T-helper 1 cell treated with Interleukin-12 subunit alpha and Interleukin-12 subunit beta and Interleukin-4 antibody, amounts not matched to agents 30 ng/mL and 1 ng/mL, for 36 hours (primary cell): ENCODE measurements at regions not wholly inside any gene's neighbourhood (a gene's known extent, or its start where the extent isn't known, plus 50 kb on each side); places are given as distances from the start of the nearest gene placed in this dataset.
"Not testable (repeated sequence)": the region's sequence is repeated elsewhere in the genome, so short reads cannot be mapped to it uniquely, and the experiment has no call there.

ENCODE experiments used
- intact Hi-C: fragments of 100-400 bp; cut with micrococcal nuclease; formaldehyde crosslinking; loops from one replicate; pipeline ENCODE4 v1.15.1; 2024

DNA sequence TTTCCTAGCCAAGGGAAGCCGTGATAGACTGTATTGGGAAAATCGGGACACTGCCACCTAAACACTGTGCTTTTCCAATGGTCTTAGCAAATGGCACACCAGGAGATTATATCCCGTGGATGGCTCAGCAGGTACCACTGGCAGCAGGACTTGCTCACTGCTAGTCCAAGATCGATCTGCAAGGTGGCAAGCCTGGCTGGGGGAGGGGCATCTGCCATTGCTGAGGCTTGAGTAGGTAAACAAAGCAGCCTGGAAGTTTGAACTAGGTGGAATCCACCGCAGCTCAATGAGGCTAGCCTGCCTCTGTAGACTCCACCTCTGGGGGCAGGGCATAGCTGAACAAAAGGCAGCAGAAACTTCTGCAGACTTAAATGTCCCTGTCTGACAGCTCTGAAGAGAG is 1262.7 kb upstream of the ZEB2 start:
- intact Hi-C loops = not testable (repeated sequence)

DNA sequence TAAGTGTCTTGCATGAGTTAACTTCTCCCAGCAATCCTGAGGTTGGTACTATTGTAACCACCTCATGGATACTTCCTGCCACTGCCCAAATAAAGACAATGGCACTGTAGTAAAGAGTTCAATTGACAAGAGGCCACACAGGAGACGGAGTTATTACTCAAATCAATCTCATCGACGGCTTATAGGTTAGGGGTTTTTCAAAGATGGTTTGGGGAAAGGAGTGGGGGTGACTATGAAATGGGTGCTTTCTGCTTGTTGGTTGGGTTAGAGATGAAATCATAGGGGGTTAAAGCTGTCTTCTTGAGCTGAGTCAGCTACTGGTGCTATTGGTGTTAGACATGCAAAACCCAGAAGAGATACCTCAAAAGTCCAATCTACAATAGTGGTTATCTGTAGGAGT is 1258.0 kb upstream of the ZEB2 start:
- intact Hi-C loops = no loop called here

DNA sequence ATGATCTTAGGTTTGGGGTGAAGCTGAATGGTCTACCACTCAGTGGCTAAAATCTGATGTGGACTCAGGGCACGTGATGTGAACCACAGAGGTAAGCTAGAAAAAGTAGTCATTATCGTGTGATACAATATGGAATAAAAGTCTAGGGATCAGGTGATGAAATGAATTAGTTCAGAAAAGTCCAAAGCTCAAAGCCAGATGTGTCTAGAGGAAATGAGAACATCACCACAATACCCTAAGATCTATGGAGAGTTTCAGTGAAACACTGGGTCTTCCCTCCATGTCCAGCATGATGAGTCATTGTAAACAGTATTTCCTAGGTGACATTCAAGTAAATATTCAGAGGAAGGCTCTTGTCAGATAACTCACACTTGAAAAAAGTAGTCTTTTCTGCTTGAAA is 1257.4 kb upstream of the ZEB2 start:
- intact Hi-C loops = no loop called here

DNA sequence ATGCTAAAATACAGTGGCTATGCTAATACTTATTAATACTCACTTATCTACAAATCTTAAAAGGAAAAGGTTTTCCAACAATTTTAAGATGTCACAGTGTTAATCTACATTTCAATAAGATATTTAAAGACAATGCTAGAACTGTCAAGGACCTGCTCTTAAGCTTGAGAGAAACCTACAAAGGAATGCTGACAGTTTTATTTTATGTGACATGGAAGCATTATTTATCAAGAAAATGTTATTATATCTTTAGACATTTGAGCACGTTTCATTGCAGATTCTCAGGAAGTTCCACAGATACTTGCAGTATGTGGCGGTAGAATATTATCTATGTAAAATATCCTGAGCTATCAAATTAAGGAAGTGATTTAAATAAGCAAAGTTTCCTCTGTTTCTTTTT is 1255.7 kb upstream of the ZEB2 start:
- intact Hi-C loops = no loop called here

DNA sequence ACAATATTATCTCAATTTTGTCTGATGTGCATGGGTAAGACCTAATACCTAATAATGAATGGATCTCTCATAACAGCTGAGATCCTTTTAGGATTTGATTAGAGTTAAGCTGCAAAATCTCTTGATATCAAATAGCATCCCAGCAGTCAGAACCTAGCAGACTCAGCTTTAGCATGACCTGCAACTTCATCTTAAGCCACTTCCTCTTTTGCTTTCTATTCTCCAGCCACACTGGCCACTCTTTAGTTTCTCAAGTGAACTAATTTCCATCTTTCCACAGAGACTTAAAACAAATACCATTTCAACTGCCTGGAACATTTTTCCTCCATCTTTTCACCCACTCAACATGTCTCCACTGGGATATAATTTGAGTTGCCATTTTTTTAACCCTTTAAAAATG is 1251.6 kb upstream of the ZEB2 start:
- intact Hi-C loops = no loop called here

DNA sequence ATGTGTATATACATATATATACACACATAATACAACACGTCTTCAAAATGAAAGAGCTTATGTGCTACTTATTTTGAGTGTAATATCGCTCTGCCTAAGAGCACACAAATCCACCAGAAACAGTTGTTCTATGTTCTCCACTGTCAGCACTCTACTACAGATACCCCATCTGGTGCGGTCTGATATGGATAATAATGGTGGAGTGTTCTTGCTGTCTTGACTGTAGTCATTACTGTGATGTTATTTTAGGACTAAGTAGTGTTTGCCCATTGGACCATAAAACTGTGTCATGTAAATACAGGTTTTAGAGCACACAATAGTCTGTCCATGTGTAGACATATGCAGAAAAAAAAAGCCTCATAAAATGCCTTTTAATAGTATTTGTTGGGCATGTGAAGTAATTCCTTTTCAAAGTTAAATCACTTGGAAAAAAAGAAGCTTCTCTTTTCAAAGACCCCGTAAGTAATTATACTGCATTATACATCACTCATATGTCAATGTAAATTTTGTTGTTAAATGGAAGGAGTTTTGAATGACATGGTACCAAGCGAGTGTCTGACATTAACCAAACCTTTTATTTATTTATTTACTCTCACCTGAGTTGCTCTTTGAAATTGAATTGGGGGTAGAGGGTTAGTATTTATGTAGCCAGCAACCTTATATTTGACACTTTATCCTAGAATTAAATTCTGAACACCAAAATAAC is 1249.2 kb upstream of the ZEB2 start:
- intact Hi-C loops = no loop called here

DNA sequence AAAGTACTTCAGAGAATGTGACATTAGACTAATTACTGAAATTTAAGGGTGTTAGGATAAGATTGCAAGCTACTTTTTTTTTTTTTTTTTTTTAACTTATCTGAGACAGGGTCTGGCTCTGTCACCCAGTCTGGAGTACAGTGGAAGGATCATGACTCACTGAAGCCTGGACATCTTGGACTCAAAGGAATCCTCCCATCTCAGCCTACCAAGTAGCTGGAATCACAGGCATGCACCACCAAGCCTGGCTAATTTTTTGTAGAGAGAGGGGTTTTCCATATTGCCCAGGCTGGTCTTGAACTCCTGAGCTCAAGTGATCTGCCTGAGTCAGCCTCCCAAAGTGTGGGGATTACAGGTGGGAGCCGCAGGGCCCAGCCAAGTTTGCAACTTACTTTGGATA is 1246.0 kb upstream of the ZEB2 start:
- intact Hi-C loops = no loop called here

DNA sequence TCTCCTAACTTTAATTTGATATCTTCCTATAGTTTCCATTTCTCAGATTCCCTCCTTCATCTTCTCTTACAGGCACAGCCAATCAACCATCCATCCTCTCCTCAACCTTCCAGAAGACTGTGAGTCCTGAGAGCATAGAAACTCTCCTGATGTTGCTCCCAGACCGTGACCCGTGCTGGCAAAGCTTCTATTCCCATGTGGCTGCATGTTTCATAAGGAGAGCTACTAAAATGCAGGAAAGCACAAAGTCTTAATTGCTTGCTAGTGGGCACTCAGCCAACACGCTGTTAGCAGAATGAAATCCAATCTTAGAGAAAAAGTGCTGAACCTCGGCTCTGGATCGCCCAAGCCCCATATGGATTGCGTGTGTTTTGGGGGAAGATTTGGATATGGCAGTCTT is 1244.7 kb upstream of the ZEB2 start:
- intact Hi-C loops = no loop called here

DNA sequence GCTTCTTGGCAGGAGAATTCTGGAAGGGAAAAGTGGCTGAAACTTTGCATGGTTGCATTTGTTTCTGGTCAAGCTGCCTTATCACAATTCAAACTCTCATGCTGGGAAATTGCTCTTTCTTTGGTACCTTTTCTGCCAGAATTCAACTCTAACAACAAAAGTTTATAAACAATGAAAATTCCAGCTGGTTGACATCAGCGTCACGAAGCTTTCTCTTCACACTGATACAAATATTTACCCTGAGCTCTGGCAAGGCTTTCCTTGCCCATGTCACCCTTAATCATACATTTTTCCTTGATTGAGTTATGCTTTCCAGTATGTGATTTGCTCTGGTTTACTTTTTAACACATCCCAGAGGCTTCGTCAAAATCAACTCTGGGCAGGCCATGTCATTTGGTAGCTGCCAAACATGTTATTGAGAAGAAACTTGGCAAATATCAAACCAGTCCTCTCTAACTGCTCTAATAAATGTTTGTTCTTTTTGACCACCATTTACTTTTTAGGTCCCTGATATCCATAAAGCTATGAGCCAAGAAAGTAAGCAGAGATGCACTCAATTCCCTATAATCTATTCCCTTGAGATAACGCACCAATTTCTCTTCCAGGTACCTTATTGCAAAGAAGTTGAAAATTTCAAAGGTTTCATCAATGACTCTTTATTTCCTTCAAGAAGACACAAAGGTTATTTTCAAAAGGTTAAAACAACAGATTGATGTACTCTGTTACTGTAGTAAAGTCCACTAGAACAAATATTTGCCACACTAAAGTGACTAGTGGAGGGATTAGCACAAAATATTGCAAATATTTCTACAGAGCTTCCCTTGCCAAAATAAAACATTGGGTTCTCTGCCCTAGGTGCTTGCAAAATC is 1241.1 kb upstream of the ZEB2 start:
- intact Hi-C loops = no loop called here

DNA sequence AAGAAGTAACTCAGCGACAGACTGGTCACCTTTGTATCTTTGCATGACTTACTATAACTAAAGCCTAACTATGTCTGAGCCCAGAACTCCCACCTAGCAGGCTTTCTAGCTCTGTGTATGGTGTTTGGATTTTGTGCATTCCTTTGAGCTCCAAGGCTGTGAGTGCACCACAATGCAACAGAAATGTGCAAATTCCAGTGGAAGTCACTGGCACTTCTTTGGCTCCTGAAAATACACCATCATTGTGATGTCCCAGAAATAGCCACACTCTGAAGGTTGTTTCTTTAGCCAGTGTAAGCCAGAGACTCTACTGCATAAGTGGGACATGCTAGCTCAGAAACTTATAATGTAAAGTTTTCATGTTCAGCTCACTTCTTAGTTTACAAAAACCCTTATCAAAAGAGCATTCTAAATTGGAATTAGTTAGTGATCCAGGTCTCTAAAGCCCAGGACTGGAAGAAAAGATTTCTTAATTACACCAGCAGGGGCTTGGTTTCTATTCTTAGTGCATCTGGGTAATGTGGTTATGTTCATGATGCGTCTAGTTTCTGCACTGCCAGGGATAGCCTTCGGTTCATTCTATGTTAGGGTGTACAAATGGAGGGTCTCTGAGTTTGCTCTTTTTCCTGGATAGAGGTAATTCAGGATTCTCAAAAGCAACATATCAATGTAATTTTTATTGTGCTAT is 1239.5 kb upstream of the ZEB2 start:
- intact Hi-C loops = no loop called here

DNA sequence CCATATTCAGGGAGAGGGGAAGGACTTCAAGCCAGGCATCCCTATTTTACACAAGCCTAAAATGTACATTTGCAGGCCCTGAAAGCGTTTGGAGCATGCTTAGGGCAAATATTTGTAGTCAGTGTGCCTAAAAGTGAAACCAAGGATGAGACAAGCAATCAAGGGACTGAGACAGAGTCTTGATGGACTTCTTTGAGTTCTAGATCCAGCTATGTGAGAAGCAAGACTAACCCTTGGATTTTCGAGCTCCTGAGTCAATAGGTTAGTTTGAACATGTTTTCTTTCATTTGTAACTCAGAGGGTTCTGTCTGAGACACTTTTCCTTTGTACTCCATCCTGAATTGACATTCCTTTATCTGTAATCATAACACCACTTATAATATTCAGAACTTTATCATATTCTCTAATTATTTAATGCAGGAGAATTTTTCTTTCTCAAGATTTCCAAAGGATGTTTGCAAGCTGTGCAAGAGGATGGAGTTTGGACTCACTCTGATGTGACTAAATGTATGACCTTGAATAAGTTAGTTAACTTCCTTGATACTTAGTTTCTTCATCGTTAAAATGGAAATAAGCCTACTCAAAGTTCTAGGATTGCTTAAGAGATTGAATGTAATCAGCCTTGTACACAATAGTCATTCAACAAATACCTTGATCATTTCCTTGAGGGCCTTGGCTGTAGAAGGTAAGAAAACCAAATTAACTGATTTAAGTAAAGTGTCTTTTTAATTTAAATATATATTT is 1237.8 kb upstream of the ZEB2 start:
- intact Hi-C loops = no loop called here

DNA sequence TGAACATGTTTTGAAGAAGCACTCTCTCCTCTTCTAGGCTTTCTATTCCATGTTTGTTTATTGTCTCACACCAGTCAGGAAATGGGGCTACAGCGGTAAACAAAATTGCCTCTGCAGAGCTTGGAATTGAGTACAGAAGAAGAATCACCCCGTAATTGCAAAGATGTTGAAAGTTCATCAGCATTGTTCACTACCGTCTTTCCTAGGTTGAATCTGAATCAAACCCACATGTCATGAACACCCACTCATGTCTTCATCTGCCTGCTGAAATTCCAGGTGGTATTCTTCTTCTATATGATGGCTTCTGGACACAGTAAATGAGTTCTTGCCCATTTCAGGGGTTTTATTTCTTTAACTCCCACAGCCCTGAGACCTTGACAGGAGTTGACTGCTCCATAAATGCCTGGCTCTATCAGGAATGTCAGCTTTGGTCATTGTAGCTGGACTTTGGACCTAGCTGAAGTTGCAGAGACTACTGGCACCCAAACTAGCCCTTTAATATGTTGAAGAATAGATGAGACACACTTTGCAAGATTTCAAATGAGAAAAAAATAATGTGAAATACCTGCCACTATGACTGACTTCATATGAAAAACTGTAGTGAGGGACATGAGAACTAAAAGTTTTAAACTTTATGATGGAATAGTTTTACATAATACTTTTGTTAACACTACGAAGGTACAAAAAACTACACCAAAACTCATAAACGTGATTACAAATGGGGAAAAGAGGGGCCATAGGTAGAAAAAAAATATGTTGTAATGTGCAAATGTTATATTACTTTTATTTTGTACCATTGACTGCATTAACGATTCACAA is 1235.3 kb upstream of the ZEB2 start:
- intact Hi-C loops = no loop called here

DNA sequence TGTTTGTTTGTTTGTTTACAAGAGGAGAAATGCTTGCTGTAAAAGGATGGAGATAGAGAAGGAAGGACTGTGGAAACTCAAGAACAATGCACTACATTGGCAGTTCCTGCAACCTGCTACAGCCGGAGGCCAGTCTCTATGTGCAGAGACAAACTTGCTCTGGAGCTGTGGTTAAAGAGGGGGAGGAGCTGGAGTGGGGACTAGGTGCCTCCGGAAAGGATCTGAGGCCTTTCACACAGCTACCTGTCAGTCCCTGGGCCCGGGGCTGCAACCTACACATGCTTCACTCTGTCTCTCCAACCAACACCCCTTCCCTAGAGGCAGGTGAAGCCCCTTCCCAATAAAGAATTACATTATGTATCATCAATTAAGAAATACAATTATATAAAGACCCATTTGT is 1234.0 kb upstream of the ZEB2 start:
- intact Hi-C loops = no loop called here

DNA sequence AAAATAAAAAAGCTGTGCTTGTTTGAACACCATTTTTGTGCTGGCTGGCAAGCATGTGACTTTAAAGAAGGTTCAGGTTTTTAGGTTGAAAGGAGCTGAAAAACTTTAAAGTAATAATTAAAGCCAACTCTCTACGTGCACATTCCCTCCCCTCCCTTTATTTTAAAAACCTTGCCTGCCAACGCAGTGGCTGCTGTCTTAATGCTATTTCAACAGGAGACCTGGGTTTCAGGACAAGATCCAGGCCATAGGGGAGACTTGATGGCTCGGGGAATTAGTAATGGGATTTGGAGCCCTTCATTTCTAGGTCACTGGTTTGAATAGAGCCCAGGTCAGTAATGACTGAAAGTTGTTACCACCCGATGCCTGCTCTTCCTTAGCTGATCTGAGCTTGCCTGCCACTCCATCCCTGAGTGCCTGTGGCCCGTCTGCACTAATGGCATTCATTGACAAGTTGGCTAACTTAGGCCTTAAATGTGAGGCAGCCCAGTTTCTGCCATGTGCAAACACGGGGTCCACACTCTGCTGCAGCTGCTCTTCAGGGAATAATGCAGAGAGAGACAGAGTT is 1233.2 kb upstream of the ZEB2 start:
- intact Hi-C loops = no loop called here

DNA sequence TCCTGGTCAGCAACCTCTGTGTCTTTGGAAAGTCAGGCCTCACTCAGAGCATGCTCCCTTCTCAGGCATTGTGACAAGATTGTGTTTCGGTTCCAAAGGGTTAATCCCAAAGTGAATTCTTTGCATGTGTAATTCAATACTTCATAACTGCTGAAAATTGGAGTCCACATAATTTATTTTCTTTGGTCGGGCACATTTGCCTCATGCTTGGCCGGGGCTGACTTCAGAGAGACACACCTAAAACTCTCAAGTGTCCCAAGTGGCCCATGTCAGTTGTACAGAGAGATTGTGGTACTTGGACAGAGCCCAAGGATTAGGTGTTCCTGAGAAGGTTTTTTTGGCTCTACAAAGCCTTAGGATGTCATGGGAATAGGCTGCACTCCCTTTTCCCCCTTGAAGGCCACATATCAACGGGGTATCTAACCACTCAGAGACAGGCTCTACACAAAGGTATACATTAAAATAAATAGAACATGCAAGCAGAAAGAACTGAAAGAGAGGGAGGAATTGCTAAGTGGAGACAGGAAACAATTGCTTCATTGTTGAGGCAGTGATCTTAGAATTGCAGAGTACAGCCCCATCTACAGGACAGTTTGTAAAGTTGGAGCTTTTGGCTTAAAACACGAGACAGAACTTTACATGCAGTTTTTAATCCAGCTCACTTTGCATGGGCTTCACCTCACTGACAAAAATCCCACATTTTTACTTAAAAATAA is 1232.3 kb upstream of the ZEB2 start:
- intact Hi-C loops = no loop called here

DNA sequence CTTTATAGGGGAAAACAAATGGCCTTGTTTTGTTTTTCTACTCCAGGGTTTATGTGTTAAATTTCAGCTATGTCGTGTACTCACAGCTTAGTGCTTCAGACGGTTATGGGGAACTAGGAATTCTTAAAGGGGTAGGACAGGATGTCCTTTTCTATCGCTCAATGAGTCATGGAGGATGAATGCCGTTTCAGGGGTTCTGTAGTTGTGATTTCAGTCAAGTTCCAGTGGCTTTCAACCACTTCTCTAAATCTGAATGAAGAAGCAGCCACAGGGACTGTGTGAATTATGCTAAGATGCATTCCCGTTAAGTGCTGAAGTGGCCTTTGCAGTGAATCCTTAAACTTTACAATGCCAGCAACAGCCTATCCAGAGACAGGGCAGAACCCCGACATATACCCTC is 1231.7 kb upstream of the ZEB2 start:
- intact Hi-C loops = no loop called here

DNA sequence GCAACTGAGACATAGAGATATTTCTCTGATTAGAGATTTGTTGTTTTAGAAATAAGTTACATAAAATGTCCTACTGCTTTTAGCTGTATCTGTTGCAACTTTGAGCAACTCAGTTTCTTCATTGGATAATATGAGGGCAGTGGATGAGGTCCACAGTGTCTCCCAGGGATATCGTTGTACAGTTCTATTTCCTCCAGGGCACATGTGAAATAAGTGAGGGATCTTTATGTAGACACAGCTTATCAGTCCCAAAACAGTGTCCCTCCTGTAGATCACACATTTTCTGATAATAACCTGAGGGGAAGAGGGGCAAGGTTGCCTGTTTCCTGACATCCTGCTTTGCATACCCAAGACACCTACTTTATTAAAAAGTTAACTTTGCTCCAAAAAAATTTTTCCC is 1231.2 kb upstream of the ZEB2 start:
- intact Hi-C loops = no loop called here

DNA sequence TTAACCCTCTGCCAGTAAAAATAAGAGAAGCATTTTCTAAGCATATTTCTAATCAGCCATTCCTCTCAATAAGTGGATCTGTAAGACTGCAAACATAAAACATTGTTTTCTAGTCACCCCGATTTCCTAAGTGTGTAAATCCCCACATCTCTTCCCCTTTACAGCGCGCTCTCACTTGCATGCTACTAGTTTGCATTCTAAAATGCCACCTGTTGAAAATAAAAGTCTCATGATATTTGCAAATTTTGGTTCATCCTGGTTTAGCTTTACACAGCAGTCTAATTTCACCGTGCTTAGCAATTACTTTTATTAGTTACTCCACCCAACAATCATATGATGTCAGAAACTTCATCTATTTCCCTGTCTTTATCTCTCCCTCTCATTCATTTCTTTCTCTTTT is 1230.7 kb upstream of the ZEB2 start:
- intact Hi-C loops = no loop called here

DNA sequence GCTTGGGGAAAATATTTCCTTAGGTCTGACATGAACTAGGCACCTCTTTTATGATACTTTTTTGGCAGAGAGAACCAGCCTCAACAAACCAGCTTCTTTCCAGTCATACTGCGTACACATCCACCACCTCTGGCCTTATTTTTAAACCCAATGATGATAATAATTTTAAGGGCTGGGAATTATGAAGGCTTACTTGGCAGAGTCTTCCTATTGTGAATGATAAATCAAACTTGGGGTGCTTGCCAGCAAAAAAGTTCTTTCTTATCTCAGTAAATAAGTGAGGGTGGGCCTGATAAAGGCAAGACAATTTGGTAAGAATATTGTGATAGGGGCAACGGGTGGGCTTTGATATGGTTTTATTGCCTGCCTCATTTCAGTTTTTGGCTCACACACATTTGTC is 1230.2 kb upstream of the ZEB2 start:
- intact Hi-C loops = no loop called here

DNA sequence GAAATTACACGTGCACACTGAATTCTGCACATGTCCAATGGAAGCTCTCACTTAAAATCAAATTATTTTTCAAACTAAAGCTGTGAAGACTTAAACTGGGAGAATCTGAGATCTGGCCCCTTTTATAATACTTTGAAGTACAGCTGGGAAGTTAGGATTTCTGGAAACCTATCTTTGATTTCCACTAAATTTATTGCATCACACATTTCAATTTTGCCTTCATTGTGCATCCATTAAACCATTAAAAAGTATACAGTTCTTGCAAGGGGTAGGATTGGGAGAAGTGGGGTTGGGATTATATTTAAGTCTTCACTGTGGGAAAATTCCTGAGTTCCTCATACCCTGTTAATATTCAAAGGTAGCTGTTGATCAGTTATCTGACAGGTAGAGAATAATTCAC is 1229.6 kb upstream of the ZEB2 start:
- intact Hi-C loops = loop anchor here (10.0 kb wide), 1 partner anchor 425 kb away; no protein-coding TSS in a partner anchor
